GM12878 (cell line): ENCODE measurements at regions not wholly inside any gene's neighbourhood (a gene's known extent, or its start where the extent isn't known, plus 50 kb on each side); places are given as distances from the start of the nearest gene placed in this dataset.

Experiments
- ATAC-seq: fragments of 200-7000 bp; cut with Tn5 transposase; 3 replicates; pipeline ENCODE4 v1.9.1; 2020; ENCODE audit warnings: mild to moderate bottlenecking, moderate library complexity
- BruUV-seq: library from RNA; stranded (reverse); fragments of 400-500 nt; replicated peaks from 2 replicates; lab custom pipeline; 2021; lab: Mats Ljungman, UMichigan
- CTCF ChIA-PET: fragments of 300-600 bp; sonication (Branson Sonifier 250); formaldehyde crosslinking; extraction: SDS; loops from one replicate; lab custom pipeline; 2021; ENCODE audit warnings: inconsistent platforms; lab: Yijun Ruan, JAX
- POLR2A ChIA-PET: fragments of 350-600 bp; formaldehyde crosslinking; extraction: SDS; loops from one replicate; lab custom pipeline; 2021; ENCODE audit warnings: inconsistent platforms; lab: Charles Lee
- RAD21 ChIA-PET: fragments of 300-600 bp; sonication (Branson Sonifier 250); formaldehyde crosslinking; loops from one replicate; lab custom pipeline; 2023; ENCODE audit warnings: antibody characterized with exemption; ENCODE audit not compliant: unreplicated experiment; lab: Charles Lee
- SMC1A ChIA-PET: fragments of 300-600 bp; sonication (Branson Sonifier 250); formaldehyde crosslinking; loops from one replicate; lab custom pipeline; 2023; ENCODE audit not compliant: unreplicated experiment, uncharacterized antibody; lab: Charles Lee
- DNase-seq: peaks from one replicate; pipeline ENCODE4 v3.0.0-alpha.2; 2011; ENCODE audit warnings: low read depth, low spot score
- FAIRE-seq: peaks from 3 replicates; lab custom pipeline; 2011; peaks lifted over from hg19 to GRCh38; lab: Jason Lieb, UNC
- H2AFZ ChIP-seq: 2 replicates; pipeline ENCODE4 v1.6.0; 2011; ENCODE audit warnings: low read depth, low read length, control low read depth; ENCODE audit not compliant: control insufficient read depth
- H3K27ac ChIP-seq: 2 replicates; pipeline ENCODE4 v1.5.1; 2011; ENCODE audit warnings: control low read depth; ENCODE audit not compliant: control insufficient read depth, insufficient read depth
- H3K27me3 ChIP-seq, 2 experiments: replicated peaks in 1 of 2; 2 replicates each; pipeline versions ENCODE4 v1.6.0 to v1.6.1; 2011; ENCODE audit warnings: low read length in 1 of 2; ENCODE audit not compliant: control insufficient read depth in 2 of 2, insufficient read depth in 2 of 2
- H3K36me3 ChIP-seq, 2 experiments: 2 replicates each; pipeline ENCODE4 v1.5.1; 2011; ENCODE audit warnings: low read length in 1 of 2; ENCODE audit not compliant: control insufficient read depth in 2 of 2, insufficient read depth in 2 of 2
- H3K4me1 ChIP-seq: 2 replicates; pipeline ENCODE4 v1.6.1; 2011; ENCODE audit warnings: mild to moderate bottlenecking, low read length, moderate library complexity, mixed read lengths; ENCODE audit not compliant: control insufficient read depth, insufficient read depth
- H3K4me2 ChIP-seq: 2 replicates; pipeline ENCODE4 v1.6.0; 2011; ENCODE audit warnings: control low read depth; ENCODE audit not compliant: control insufficient read depth, insufficient read depth
- H3K4me3 ChIP-seq: fragments of 200-600 bp; sonication (generic); 2 replicates; pipeline ENCODE4 v1.5.1; 2016
- H3K79me2 ChIP-seq: 2 replicates; pipeline ENCODE4 v1.6.0; 2011; ENCODE audit warnings: low read length; ENCODE audit not compliant: control insufficient read depth, insufficient read depth
- H3K9ac ChIP-seq: 2 replicates; pipeline ENCODE4 v1.8.0; 2011; ENCODE audit warnings: low read length, control low read depth, mixed read lengths; ENCODE audit not compliant: control insufficient read depth, insufficient read depth
- H3K9me3 ChIP-seq: replicated peaks from 3 replicates; pipeline ENCODE4 v1.5.1; 2011; ENCODE audit warnings: mild to moderate bottlenecking, low read length; ENCODE audit not compliant: control insufficient read depth, insufficient read depth
- H4K20me1 ChIP-seq: 2 replicates; pipeline ENCODE4 v1.6.0; 2011; ENCODE audit not compliant: control insufficient read depth, insufficient read depth
- BACH1 ChIP-seq: fragments of 450-650 bp; IDR thresholded peaks from 2 replicates; pipeline ENCODE4 v1.6.1; 2017; ENCODE audit warnings: mild to moderate bottlenecking, borderline replicate concordance
- E4F1 ChIP-seq: fragments of 450-650 bp; IDR thresholded peaks from 2 replicates; pipeline ENCODE4 v1.6.1; 2018; ENCODE audit warnings: borderline replicate concordance, mild to moderate bottlenecking; ENCODE audit not compliant: partially characterized antibody
- POU2F2 ChIP-seq: IDR thresholded peaks from 3 replicates; pipeline ENCODE4 v1.6.1; 2011; ENCODE audit warnings: low read depth, mild to moderate bottlenecking, low read length, borderline replicate concordance
- WGBS: methylation state at CpG from one replicate; pipeline ENCODE4 v1.1.6; 2016; ENCODE audit warnings: low lambda C conversion rate; ENCODE audit not compliant: insufficient replicate concordance, insufficient coverage; ENCODE audit errors: missing lambda C conversion rate; 5-methylcytosine and 5-hydroxymethylcytosine counted together
- in situ Hi-C: fragments of 300-500 bp; cut with MboI; formaldehyde crosslinking; loops from 9 replicates; pipeline ENCODE4 v1.14.3; 2018; ENCODE audit warnings: mixed read lengths
- intact Hi-C: fragments of 100-400 bp; cut with micrococcal nuclease; formaldehyde crosslinking; loops from one replicate; pipeline ENCODE4 v1.14.2; 2022; ENCODE audit not compliant: unreplicated experiment

GRCh38 chrX:13110433-13111324 is 66.3 kb upstream of the FAM9C start:
- FAIRE-seq (no peak), DNase-seq (no peak), ATAC-seq (no peak)
- in situ Hi-C loops (no loop called here), intact Hi-C loops (no loop called here)
- Histone ChIP-seq H3K4me2 (no peak overlapping the region), H4K20me1 (no peaks in the 10 kb centered on the region), H3K27ac (no peak overlapping the region), H3K9ac (no peak overlapping the region), H3K36me3 (no peaks in the 10 kb centered on the region), H3K4me3 (no peak overlapping the region), H3K27me3 (no peaks in the 10 kb centered on the region), H2AFZ (no peak overlapping the region), H3K9me3 (no peaks in the 10 kb centered on the region; the same call in 2 of the 3 replicates), H3K79me2 (no peaks in the 10 kb centered on the region), H3K4me1 (no peaks in the 10 kb centered on the region)
- ChIA-PET CTCF (interaction anchor here (0.5 to 0.9 kb wide), 2 partner anchors 378 to 1053 kb away, joined by 3 read pairs; no protein-coding TSS in a partner anchor), POLR2A (interaction anchor here (0.7 kb wide), 1 partner anchor 306 kb away, joined by 6 read pairs; no protein-coding TSS in a partner anchor), SMC1A (interaction anchor here (0.7 to 1.9 kb wide), 2 partner anchors 19 to 37 kb away, joined by 3 to 4 read pairs; no protein-coding TSS in a partner anchor), RAD21 (no interaction called here)
- 70% methylated on average over 10 of the region's 10 CpGs for WGBS
- TF ChIP-seq E4F1 (no peak), BACH1 (no peak), POU2F2 (no peak)
- BruUV-seq = no TSS peak
